Activated T-helper 1 cell treated with Interleukin-2 at 50 U/mL for 16 hours (primary cell): ENCODE measurements at regions not wholly inside any gene's neighbourhood (a gene's known extent, or its start where the extent isn't known, plus 50 kb on each side); places are given as distances from the start of the nearest gene placed in this dataset.

Experiments
- DNase-seq: peaks from one replicate; pipeline ENCODE4 v3.0.0-alpha.2; 2020; ENCODE audit warnings: low read depth

GRCh38 chr11:32317643-32318042 is 117.7 kb downstream of the WT1 start:
- no peak for DNase-seq

- no peak for DNase-seq
Measured at GRCh38 chr11:32318071-32319055, 117.0 kb downstream of the WT1 start.

- DNase-seq, result no peak
Measured at GRCh38 chr11:32323814-32324130, 111.6 kb downstream of the WT1 start.

GRCh38 chr11:32325187-32325586 is 110.2 kb downstream of the WT1 start:
- DNase-seq, result no peak

GRCh38 chr11:32325725-32326124 is 109.6 kb downstream of the WT1 start:
- no peak for DNase-seq

GRCh38 chr11:32326522-32326921 is 108.8 kb downstream of the WT1 start:
- no peak for DNase-seq

GRCh38 chr11:32328392-32328791 is 106.9 kb downstream of the WT1 start:
- no peak for DNase-seq

- no peak for DNase-seq
Measured at GRCh38 chr11:32331098-32331497, 104.2 kb downstream of the WT1 start.

- DNase-seq, result no peak
Measured at GRCh38 chr11:32331792-32332191, 103.5 kb downstream of the WT1 start.

GRCh38 chr11:32332990-32333319 is 102.4 kb downstream of the WT1 start:
- no peak for DNase-seq

- no peak for DNase-seq
Measured at GRCh38 chr11:32333320-32333991, 101.9 kb downstream of the WT1 start.

GRCh38 chr11:32334822-32335221 is 100.5 kb downstream of the WT1 start:
- no peak for DNase-seq
